IMR-90 (cell line): ENCODE measurements at regions not wholly inside any gene's neighbourhood (a gene's known extent, or its start where the extent isn't known, plus 50 kb on each side); places are given as distances from the start of the nearest gene placed in this dataset.

Experiments used
- ATAC-seq: fragments of 200-7000 bp; cut with Tn5 transposase; 2 replicates; pipeline ENCODE4 v1.9.1; 2020; ENCODE audit warnings: low read depth, mild to moderate bottlenecking, moderate library complexity
- BruUV-seq: library from RNA; stranded (reverse); fragments of 400-500 nt; replicated peaks from 2 replicates; lab custom pipeline; 2021; lab: Mats Ljungman, UMichigan
- CTCF ChIA-PET: fragments of 300-600 bp; formaldehyde crosslinking; extraction: SDS; loops from one replicate; lab custom pipeline; 2021; ENCODE audit warnings: antibody characterized with exemption; lab: Yijun Ruan, JAX
- POLR2A ChIA-PET: fragments of 300-600 bp; sonication (Branson Sonifier 250); formaldehyde crosslinking; loops from one replicate; lab custom pipeline; 2022; ENCODE audit warnings: antibody characterized with exemption; ENCODE audit not compliant: unreplicated experiment; lab: Charles Lee
- DNase-seq: peaks from one replicate; pipeline ENCODE4 v3.0.0; 2013
- H2AFZ ChIP-seq: replicated peaks from 2 replicates; pipeline ENCODE3; 2013; ENCODE audit warnings: low read length, mild to moderate bottlenecking; ENCODE audit not compliant: poor library complexity
- H2AK5ac ChIP-seq: 2 replicates; pipeline ENCODE4 v1.6.1; 2013; ENCODE audit warnings: low read depth, low read length, inconsistent platforms
- H2AK9ac ChIP-seq: replicated peaks from 2 replicates; pipeline ENCODE3; 2013; ENCODE audit warnings: mild to moderate bottlenecking, low read depth, low read length, moderate library complexity; ENCODE audit not compliant: poor library complexity
- H2BK120ac ChIP-seq: 2 replicates; pipeline ENCODE4 v1.6.1; 2013; ENCODE audit warnings: low read depth, low read length, inconsistent platforms
- H2BK15ac ChIP-seq: 3 replicates; pipeline ENCODE4 v1.6.1; 2013; ENCODE audit warnings: low read depth, low read length, inconsistent platforms
- H2BK20ac ChIP-seq: 2 replicates; pipeline ENCODE4 v1.6.1; 2013; ENCODE audit warnings: low read depth, mild to moderate bottlenecking, inconsistent platforms, low read length, moderate library complexity
- H2BK5ac ChIP-seq: 2 replicates; pipeline ENCODE4 v1.6.1; 2013; ENCODE audit warnings: mild to moderate bottlenecking, low read depth, low read length, inconsistent platforms; ENCODE audit not compliant: poor library complexity, severe bottlenecking
- H3K14ac ChIP-seq: replicated peaks from 2 replicates; pipeline ENCODE4 v1.6.1; 2013; ENCODE audit warnings: low read depth, low read length, inconsistent platforms
- H3K18ac ChIP-seq: 2 replicates; pipeline ENCODE4 v1.6.1; 2013; ENCODE audit warnings: low read depth, low read length, control low read depth
- H3K23ac ChIP-seq: 2 replicates; pipeline ENCODE4 v1.6.1; 2013; ENCODE audit warnings: low read depth, low read length, inconsistent platforms
- H3K27ac ChIP-seq: 2 replicates; pipeline ENCODE4 v1.5.1; 2013; ENCODE audit warnings: mild to moderate bottlenecking, control low read depth, low read length; ENCODE audit not compliant: insufficient read depth
- H3K27me3 ChIP-seq: 2 replicates; pipeline ENCODE4 v1.6.1; 2013; ENCODE audit warnings: low read length; ENCODE audit not compliant: control insufficient read depth, insufficient read depth
- H3K36me3 ChIP-seq: 2 replicates; pipeline ENCODE4 v1.6.1; 2013; ENCODE audit warnings: low read length, mixed read lengths; ENCODE audit not compliant: control insufficient read depth, insufficient read depth
- H3K4ac ChIP-seq: 2 replicates; pipeline ENCODE4 v1.6.1; 2013; ENCODE audit warnings: low read depth, low read length, inconsistent platforms
- H3K4me1 ChIP-seq: 2 replicates; pipeline ENCODE4 v1.6.1; 2013; ENCODE audit warnings: low read length, mixed read lengths; ENCODE audit not compliant: control insufficient read depth, insufficient read depth
- H3K4me2 ChIP-seq: 2 replicates; pipeline ENCODE4 v1.6.1; 2013; ENCODE audit warnings: low read depth, mild to moderate bottlenecking, control low read depth, low read length, moderate library complexity
- H3K4me3 ChIP-seq: 2 replicates; pipeline ENCODE4 v1.5.1; 2013; ENCODE audit warnings: low read depth, mild to moderate bottlenecking, control low read depth, low read length, moderate library complexity; ENCODE audit not compliant: insufficient read depth
- H3K56ac ChIP-seq: 2 replicates; pipeline ENCODE4 v1.6.1; 2013; ENCODE audit warnings: low read length, inconsistent platforms; ENCODE audit not compliant: insufficient read depth; ENCODE audit errors: extremely low read depth
- H3K79me1 ChIP-seq, 2 experiments: 2 replicates each; pipeline ENCODE4 v1.6.1; 2013; ENCODE audit warnings: low read length in 2 of 2, inconsistent platforms in 1 of 2, low read depth in 1 of 2
- H3K9ac ChIP-seq: 2 replicates; pipeline ENCODE4 v1.6.1; 2013; ENCODE audit warnings: low read depth, low read length, control low read depth
- H3K9me1 ChIP-seq: 2 replicates; pipeline ENCODE4 v1.6.1; 2013; ENCODE audit warnings: low read length, inconsistent platforms; ENCODE audit not compliant: insufficient read depth
- H3K9me3 ChIP-seq: 2 replicates; pipeline ENCODE4 v1.6.1; 2013; ENCODE audit warnings: low read length; ENCODE audit not compliant: control insufficient read depth, insufficient read depth
- H4K20me1 ChIP-seq: 2 replicates; pipeline ENCODE4 v1.6.1; 2013; ENCODE audit warnings: low read length, inconsistent platforms; ENCODE audit not compliant: insufficient read depth
- H4K5ac ChIP-seq: 2 replicates; pipeline ENCODE4 v1.6.1; 2013; ENCODE audit warnings: mild to moderate bottlenecking, low read depth, low read length, control low read depth
- H4K8ac ChIP-seq, 2 experiments: 2 replicates each; pipeline ENCODE4 v1.6.1; 2013; ENCODE audit warnings: low read depth in 2 of 2, low read length in 2 of 2, control low read depth in 1 of 2, inconsistent platforms in 1 of 2
- H4K91ac ChIP-seq: 2 replicates; pipeline ENCODE4 v1.6.1; 2013; ENCODE audit warnings: low read depth, low read length, inconsistent platforms; ENCODE audit not compliant: insufficient read depth
- MAZ ChIP-seq: IDR thresholded peaks from 2 replicates; pipeline ENCODE4 v1.6.1; 2012; ENCODE audit warnings: low read depth, mild to moderate bottlenecking, low read length, improper control_type of control experiment, moderate library complexity, borderline replicate concordance
- RCOR1 ChIP-seq: IDR thresholded peaks from 2 replicates; pipeline ENCODE4 v1.6.1; 2012; ENCODE audit warnings: mild to moderate bottlenecking, low read length, improper control_type of control experiment; ENCODE audit not compliant: insufficient replicate concordance
- RFX5 ChIP-seq: IDR thresholded peaks from 2 replicates; pipeline ENCODE4 v1.8.0; 2012; ENCODE audit warnings: low read depth, mild to moderate bottlenecking, low read length, moderate library complexity
- WGBS, 2 experiments: methylation state at CpG; one replicate each; pipeline versions ENCODE4 v1.1.5 to v1.1.7; 2013; ENCODE audit warnings: missing lambda C conversion rate in 2 of 2; ENCODE audit not compliant: insufficient read length in 1 of 2; ENCODE audit errors: extremely low coverage in 2 of 2; 5-methylcytosine and 5-hydroxymethylcytosine counted together
- dilution Hi-C: fragments of 300-500 bp; cut with HindIII; formaldehyde crosslinking; loops from one replicate; pipeline ENCODE4 v1.14.3; 2018; ENCODE audit warnings: low sequenced_read_pairs; ENCODE audit not compliant: unreplicated experiment
- in situ Hi-C: fragments of 300-500 bp; cut with MboI; formaldehyde crosslinking; loops from 3 replicates; pipeline ENCODE4 v1.14.3; 2019; ENCODE audit warnings: low sequenced_read_pairs, inconsistent platforms, mixed read lengths
- intact Hi-C: fragments of 100-400 bp; cut with micrococcal nuclease; formaldehyde crosslinking; loops from 2 replicates; pipeline ENCODE4 v1.10.0; 2022
- TF ChIP-seq, protein P1 (sequence below): fragments of 150-350 bp; IDR thresholded peaks from 2 replicates; pipeline ENCODE4 v1.6.1; 2016; ENCODE audit warnings: low read depth, mild to moderate bottlenecking, low read length, moderate library complexity, borderline replicate concordance
- TF ChIP-seq, protein P2 (sequence below): fragments of 150-350 bp; IDR thresholded peaks from 2 replicates; pipeline ENCODE4 v1.6.1; 2017; ENCODE audit warnings: mild to moderate bottlenecking, antibody characterized with exemption, low read length, low read depth

DNA sequence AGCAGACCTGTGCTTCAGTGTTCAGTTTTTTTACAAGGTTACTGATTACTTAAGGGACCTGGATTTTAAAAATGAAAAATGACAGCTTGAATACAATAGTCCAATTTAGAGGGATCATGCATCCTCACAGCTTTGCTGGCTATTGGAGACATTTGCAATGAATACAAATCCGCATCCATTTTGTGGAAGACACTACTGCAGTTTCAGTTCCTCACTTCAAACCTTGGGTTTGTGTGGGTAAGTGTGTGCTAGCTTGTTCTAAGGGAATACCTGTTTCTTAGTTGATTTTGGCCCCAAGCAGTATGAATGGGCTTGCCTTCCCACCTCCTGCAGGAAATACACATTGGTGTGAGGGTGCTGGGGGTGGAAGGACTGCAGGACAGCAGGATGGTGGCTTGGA is 222.4 kb downstream of the OLFM4 start:
- TF ChIP-seq, protein P1, sequence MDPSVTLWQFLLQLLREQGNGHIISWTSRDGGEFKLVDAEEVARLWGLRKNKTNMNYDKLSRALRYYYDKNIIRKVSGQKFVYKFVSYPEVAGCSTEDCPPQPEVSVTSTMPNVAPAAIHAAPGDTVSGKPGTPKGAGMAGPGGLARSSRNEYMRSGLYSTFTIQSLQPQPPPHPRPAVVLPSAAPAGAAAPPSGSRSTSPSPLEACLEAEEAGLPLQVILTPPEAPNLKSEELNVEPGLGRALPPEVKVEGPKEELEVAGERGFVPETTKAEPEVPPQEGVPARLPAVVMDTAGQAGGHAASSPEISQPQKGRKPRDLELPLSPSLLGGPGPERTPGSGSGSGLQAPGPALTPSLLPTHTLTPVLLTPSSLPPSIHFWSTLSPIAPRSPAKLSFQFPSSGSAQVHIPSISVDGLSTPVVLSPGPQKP: no peak
- no peak for TF ChIP-seq RCOR1
- TF ChIP-seq RFX5: no peak
- TF ChIP-seq, protein P2, sequence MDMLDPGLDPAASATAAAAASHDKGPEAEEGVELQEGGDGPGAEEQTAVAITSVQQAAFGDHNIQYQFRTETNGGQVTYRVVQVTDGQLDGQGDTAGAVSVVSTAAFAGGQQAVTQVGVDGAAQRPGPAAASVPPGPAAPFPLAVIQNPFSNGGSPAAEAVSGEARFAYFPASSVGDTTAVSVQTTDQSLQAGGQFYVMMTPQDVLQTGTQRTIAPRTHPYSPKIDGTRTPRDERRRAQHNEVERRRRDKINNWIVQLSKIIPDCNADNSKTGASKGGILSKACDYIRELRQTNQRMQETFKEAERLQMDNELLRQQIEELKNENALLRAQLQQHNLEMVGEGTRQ: no peak
- no peak for TF ChIP-seq MAZ

More for the DNA sequence above, 222.4 kb downstream of the OLFM4 start:
- no peak overlapping the region for H2AK9ac ChIP-seq
- no CpG with 5 or more reads among the region's 1 CpG for WGBS, 2 experiments
- no peak overlapping the region for H3K4ac ChIP-seq
- no peaks in the 10 kb centered on the region for H3K27me3 ChIP-seq
- H2BK20ac ChIP-seq: no peak overlapping the region
- no peak overlapping the region for H4K5ac ChIP-seq
- ATAC-seq (no peak), DNase-seq (no peak)
- no peak overlapping the region for H3K18ac ChIP-seq
- no peak overlapping the region for H3K4me3 ChIP-seq
- no peak overlapping the region for H3K56ac ChIP-seq
- no peak overlapping the region for H2BK120ac ChIP-seq
- intact Hi-C loops (no loop called here), in situ Hi-C loops (no loop called here), dilution Hi-C loops (no loop called here)
- no peak overlapping the region for H3K27ac ChIP-seq
- ChIA-PET CTCF (interaction anchor here (0.6 to 2.4 kb wide), 5 partner anchors 11 to 501 kb away, joined by 3 to 11 read pairs (median 4); no protein-coding TSS in a partner anchor), POLR2A (no interaction called here)
- no peak overlapping the region for H4K8ac ChIP-seq
- H3K23ac ChIP-seq: no peak overlapping the region
- no peak overlapping the region for H2BK5ac ChIP-seq
- H3K36me3 ChIP-seq: no peaks in the 10 kb centered on the region
- BruUV-seq: no TSS peak
- H3K79me1 ChIP-seq: no peaks in the 10 kb centered on the region
- no peak overlapping the region for H2BK15ac ChIP-seq
- H3K14ac ChIP-seq: no peak overlapping the region
- no peak overlapping the region for H3K9ac ChIP-seq
- no peaks in the 10 kb centered on the region for H3K9me3 ChIP-seq
- no peaks in the 10 kb centered on the region for H3K4me1 ChIP-seq
- H4K20me1 ChIP-seq: no peaks in the 10 kb centered on the region
- no peak overlapping the region for H2AFZ ChIP-seq
- H4K91ac ChIP-seq: no peak overlapping the region
- no peak overlapping the region for H3K4me2 ChIP-seq
- H2AK5ac ChIP-seq: no peak overlapping the region
- H3K9me1 ChIP-seq: no peaks in the 10 kb centered on the region
